H9 (cell line): ENCODE measurements at regions not wholly inside any gene's neighbourhood (a gene's known extent, or its start where the extent isn't known, plus 50 kb on each side); places are given as distances from the start of the nearest gene placed in this dataset.

Experiments used
- DNase-seq: peaks from one replicate; pipeline ENCODE4 v3.0.0-alpha.2; 2017
- H2AFZ ChIP-seq: one replicate; pipeline ENCODE4 v1.6.1; 2013; ENCODE audit warnings: mild to moderate bottlenecking, low read length, control low read depth, moderate library complexity
- H2AK5ac ChIP-seq: 2 replicates; pipeline ENCODE4 v1.6.1; 2013; ENCODE audit warnings: low read length, control low read depth, mixed read lengths; ENCODE audit not compliant: insufficient read length
- H2BK120ac ChIP-seq: one replicate; pipeline ENCODE4 v1.6.1; 2013; ENCODE audit warnings: low read depth, mild to moderate bottlenecking, low read length, control low read depth, inconsistent platforms; ENCODE audit not compliant: poor library complexity, severe bottlenecking
- H2BK12ac ChIP-seq: 2 replicates; pipeline ENCODE4 v1.6.1; 2013; ENCODE audit warnings: low read length, control low read depth, mixed read lengths, low read depth; ENCODE audit not compliant: insufficient read length
- H2BK15ac ChIP-seq: 2 replicates; pipeline ENCODE4 v1.6.1; 2013; ENCODE audit warnings: low read depth, low read length, control low read depth
- H2BK20ac ChIP-seq: one replicate; pipeline ENCODE4 v1.6.1; 2013; ENCODE audit warnings: low read depth, mild to moderate bottlenecking, low read length, control low read depth, inconsistent platforms; ENCODE audit not compliant: poor library complexity, severe bottlenecking
- H2BK5ac ChIP-seq: 2 replicates; pipeline ENCODE4 v1.6.1; 2013; ENCODE audit warnings: low read length, control low read depth, mixed read lengths; ENCODE audit not compliant: insufficient read length
- H3K14ac ChIP-seq: 2 replicates; pipeline ENCODE4 v1.6.1; 2013; ENCODE audit warnings: low read length, control low read depth; ENCODE audit not compliant: insufficient read depth
- H3K18ac ChIP-seq: 2 replicates; pipeline ENCODE4 v1.6.1; 2013; ENCODE audit warnings: low read depth, mild to moderate bottlenecking, mixed read lengths, low read length, control low read depth; ENCODE audit not compliant: insufficient read length
- H3K23ac ChIP-seq: 2 replicates; pipeline ENCODE4 v1.6.1; 2013; ENCODE audit warnings: low read length, control low read depth, mixed read lengths, low read depth; ENCODE audit not compliant: insufficient read length
- H3K23me2 ChIP-seq: 2 replicates; pipeline ENCODE4 v1.6.1; 2013; ENCODE audit warnings: low read depth, mild to moderate bottlenecking, mixed read lengths, low read length, control low read depth; ENCODE audit not compliant: insufficient read length, poor library complexity, severe bottlenecking
- H3K27ac ChIP-seq: 2 replicates; pipeline ENCODE4 v1.5.1; 2013; ENCODE audit warnings: low read length, control low read depth, mixed read lengths, low read depth; ENCODE audit not compliant: insufficient read length
- H3K27me3 ChIP-seq: 2 replicates; pipeline ENCODE4 v1.6.1; 2013; ENCODE audit warnings: low read length, control low read depth, inconsistent platforms; ENCODE audit not compliant: insufficient read depth
- H3K4ac ChIP-seq: 2 replicates; pipeline ENCODE4 v1.6.1; 2013; ENCODE audit warnings: low read depth, mild to moderate bottlenecking, control low read depth, inconsistent platforms, low read length, moderate library complexity
- H3K4me1 ChIP-seq: 2 replicates; pipeline ENCODE4 v1.6.1; 2013; ENCODE audit warnings: low read length, control low read depth, inconsistent platforms; ENCODE audit not compliant: insufficient read depth
- H3K4me2 ChIP-seq: 2 replicates; pipeline ENCODE4 v1.6.1; 2013; ENCODE audit warnings: low read length, control low read depth, mixed read lengths; ENCODE audit not compliant: insufficient read length, insufficient read depth
- H3K56ac ChIP-seq: 2 replicates; pipeline ENCODE4 v1.6.1; 2013; ENCODE audit warnings: low read depth, mild to moderate bottlenecking, mixed read lengths, low read length, control low read depth; ENCODE audit not compliant: insufficient read length
- H3K79me1 ChIP-seq: 2 replicates; pipeline ENCODE4 v1.6.1; 2013; ENCODE audit warnings: low read depth, mild to moderate bottlenecking, moderate library complexity, low read length, control low read depth, inconsistent platforms; ENCODE audit not compliant: insufficient read depth, poor library complexity, severe bottlenecking
- H3K79me2 ChIP-seq: 2 replicates; pipeline ENCODE4 v1.6.1; 2013; ENCODE audit warnings: low read length, control low read depth, inconsistent platforms; ENCODE audit not compliant: insufficient read depth
- H3K9ac ChIP-seq: 2 replicates; pipeline ENCODE4 v1.6.1; 2013; ENCODE audit warnings: low read length, control low read depth, mixed read lengths; ENCODE audit not compliant: insufficient read length; ENCODE audit errors: extremely low read depth
- H3K9me3 ChIP-seq: one replicate; pipeline ENCODE4 v1.6.1; 2013; ENCODE audit warnings: low read depth, low read length, inconsistent platforms; ENCODE audit not compliant: control insufficient read depth
- H3T11ph ChIP-seq: one replicate; pipeline ENCODE4 v1.6.1; 2013; ENCODE audit warnings: mild to moderate bottlenecking, low read length, control low read depth, inconsistent platforms
- H4K20me1 ChIP-seq: one replicate; pipeline ENCODE4 v1.6.1; 2013; ENCODE audit not compliant: control insufficient read depth, insufficient read length, insufficient read depth
- H4K5ac ChIP-seq: 2 replicates; pipeline ENCODE4 v1.6.1; 2013; ENCODE audit warnings: low read depth, mild to moderate bottlenecking, mixed read lengths, low read length, control low read depth; ENCODE audit not compliant: insufficient read length
- H4K8ac ChIP-seq: replicated peaks from 2 replicates; pipeline ENCODE4 v1.6.1; 2013; ENCODE audit warnings: low read length, control low read depth, mixed read lengths, low read depth; ENCODE audit not compliant: insufficient read length
- H4K91ac ChIP-seq: 2 replicates; pipeline ENCODE4 v1.6.1; 2013; ENCODE audit warnings: low read depth, mild to moderate bottlenecking, moderate library complexity, mixed read lengths, low read length, control low read depth; ENCODE audit not compliant: insufficient read length
- H3K27ac Mint-ChIP-seq, 3 experiments: 2 replicates in 2 of 3; 3 replicates in 1 of 3; pipeline ENCODE4 v1.8.0; 2020 to 2021; ENCODE audit warnings: mixed read lengths in 3 of 3, mild to moderate bottlenecking in 1 of 3, moderate library complexity in 1 of 3
- H3K27me3 Mint-ChIP-seq: 2 replicates; pipeline ENCODE4 v1.8.0; 2021; ENCODE audit warnings: low read depth, mild to moderate bottlenecking, moderate library complexity, mixed read lengths
- H3K36me3 Mint-ChIP-seq, 3 experiments: 2 replicates in 2 of 3; 3 replicates in 1 of 3; pipeline ENCODE4 v1.8.0; 2020 to 2021; ENCODE audit warnings: low read depth in 3 of 3, mixed read lengths in 3 of 3; ENCODE audit not compliant: insufficient read depth in 1 of 3
- H3K4me1 Mint-ChIP-seq, 2 experiments: 2 replicates each; pipeline ENCODE4 v1.8.0; 2020; ENCODE audit warnings: mixed read lengths in 2 of 2
- H3K4me3 Mint-ChIP-seq, 2 experiments: 2 replicates in 1 of 2; 3 replicates in 1 of 2; pipeline ENCODE4 v1.8.0; 2020 to 2021; ENCODE audit warnings: mild to moderate bottlenecking in 2 of 2, mixed read lengths in 2 of 2, moderate library complexity in 1 of 2
- H3K9me3 Mint-ChIP-seq, 2 experiments: 2 replicates in 1 of 2; 3 replicates in 1 of 2; pipeline ENCODE4 v1.8.0; 2020; ENCODE audit warnings: mild to moderate bottlenecking in 2 of 2, mixed read lengths in 2 of 2, moderate library complexity in 1 of 2
- WGBS: extraction: QIAGEN DNeasy Blood & Tissue Kit; methylation state at CpG from one replicate; pipeline ENCODE4 v1.1.7; 2013; ENCODE audit warnings: missing lambda C conversion rate, low lambda C conversion rate, mixed read lengths; ENCODE audit not compliant: insufficient read length; ENCODE audit errors: extremely low coverage; 5-methylcytosine and 5-hydroxymethylcytosine counted together
- TF ChIP-seq, protein P1 (sequence below): fragments of 200-600 bp; sonication (generic); conservative IDR thresholded peaks from 3 replicates; pipeline ENCODE4 v1.8.0; 2021; ENCODE audit warnings: antibody characterized with exemption, mild to moderate bottlenecking

- Histone ChIP-seq H3K27ac (no peak overlapping the region), H3K14ac (no peak overlapping the region), H3K4me1 (no peaks in the 10 kb centered on the region), H4K8ac (no peak overlapping the region), H2BK120ac (no peak overlapping the region), H4K91ac (no peak overlapping the region), H2BK20ac (no peak overlapping the region), H3K79me2 (no peaks in the 10 kb centered on the region), H2BK15ac (no peak overlapping the region), H3T11ph (no peak overlapping the region), H2AFZ (no peak overlapping the region), H3K4ac (no peak overlapping the region), H2AK5ac (no peak overlapping the region), H4K5ac (no peak overlapping the region), H4K20me1 (no peaks in the 10 kb centered on the region), H3K4me2 (no peak overlapping the region), H3K23ac (no peak overlapping the region), H3K9me3 (no peaks in the 10 kb centered on the region), H3K23me2 (no peaks in the 10 kb centered on the region), H3K79me1 (no peaks in the 10 kb centered on the region), H3K18ac (no peak overlapping the region), H2BK12ac (no peak overlapping the region), H3K9ac (no peak overlapping the region), H3K56ac (no peak overlapping the region), H2BK5ac (no peak overlapping the region), H3K27me3 (no peaks in the 10 kb centered on the region)
- Mint-ChIP-seq H3K4me3 (no peak overlapping the region), H3K36me3 (no peaks in the 10 kb centered on the region), H3K4me1 (peaks cover 3 to 4% of the 10 kb centered on the region in 2 experiments; a peak in 3 of 4 replicates), H3K27me3 (no peaks in the 10 kb centered on the region), H3K9me3 (peaks cover 0 to 3% of the 10 kb centered on the region in 2 experiments; a peak in 2 of 5 replicates), H3K27ac (0 out of 7 replicates have a peak overlapping the region, but pooled peaks of 1 of the 3 experiments have one; percentile 34)
- TF ChIP-seq, protein P1, sequence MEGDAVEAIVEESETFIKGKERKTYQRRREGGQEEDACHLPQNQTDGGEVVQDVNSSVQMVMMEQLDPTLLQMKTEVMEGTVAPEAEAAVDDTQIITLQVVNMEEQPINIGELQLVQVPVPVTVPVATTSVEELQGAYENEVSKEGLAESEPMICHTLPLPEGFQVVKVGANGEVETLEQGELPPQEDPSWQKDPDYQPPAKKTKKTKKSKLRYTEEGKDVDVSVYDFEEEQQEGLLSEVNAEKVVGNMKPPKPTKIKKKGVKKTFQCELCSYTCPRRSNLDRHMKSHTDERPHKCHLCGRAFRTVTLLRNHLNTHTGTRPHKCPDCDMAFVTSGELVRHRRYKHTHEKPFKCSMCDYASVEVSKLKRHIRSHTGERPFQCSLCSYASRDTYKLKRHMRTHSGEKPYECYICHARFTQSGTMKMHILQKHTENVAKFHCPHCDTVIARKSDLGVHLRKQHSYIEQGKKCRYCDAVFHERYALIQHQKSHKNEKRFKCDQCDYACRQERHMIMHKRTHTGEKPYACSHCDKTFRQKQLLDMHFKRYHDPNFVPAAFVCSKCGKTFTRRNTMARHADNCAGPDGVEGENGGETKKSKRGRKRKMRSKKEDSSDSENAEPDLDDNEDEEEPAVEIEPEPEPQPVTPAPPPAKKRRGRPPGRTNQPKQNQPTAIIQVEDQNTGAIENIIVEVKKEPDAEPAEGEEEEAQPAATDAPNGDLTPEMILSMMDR = no peak
- no CpG with 5 or more reads among the region's 4 CpGs for WGBS
- DNase-seq = no peak
Observed at GRCh38 chr5:96245140-96246091, 187.6 kb downstream of the PCSK1 start.
